Smooth muscle cell (in vitro differentiated cells): ENCODE measurements at regions not wholly inside any gene's neighbourhood (a gene's known extent, or its start where the extent isn't known, plus 50 kb on each side); places are given as distances from the start of the nearest gene placed in this dataset.
A peak's percentile ranks its signal among the peaks of the same experiment; 100 is the strongest.

Experiments
- DNase-seq: peaks from one replicate; lab custom pipeline; 2025; ENCODE audit not compliant: unreplicated experiment; lab: John Stamatoyannopoulos, UW
- H2AFZ ChIP-seq: fragments of 200-600 bp; sonication (generic); 2 replicates; pipeline ENCODE4 v1.6.0; 2016; ENCODE audit warnings: antibody characterized with exemption, low read depth, mild to moderate bottlenecking
- H3F3A ChIP-seq: fragments of 200-600 bp; sonication (generic); 2 replicates; pipeline ENCODE4 v1.6.0; 2017; ENCODE audit warnings: antibody characterized with exemption, low read depth
- H3K27ac ChIP-seq: fragments of 200-600 bp; sonication (generic); 2 replicates; pipeline ENCODE4 v1.5.1; 2016; ENCODE audit warnings: low read depth, mild to moderate bottlenecking
- H3K27me3 ChIP-seq: fragments of 200-600 bp; sonication (generic); 2 replicates; pipeline ENCODE4 v1.6.1; 2016; ENCODE audit warnings: low read depth, mild to moderate bottlenecking
- H3K36me3 ChIP-seq: fragments of 200-600 bp; sonication (generic); 2 replicates; pipeline ENCODE4 v1.5.1; 2016; ENCODE audit warnings: low read depth
- H3K4me1 ChIP-seq: fragments of 200-600 bp; sonication (generic); 2 replicates; pipeline ENCODE4 v1.5.1; 2016; ENCODE audit warnings: low read depth
- H3K4me2 ChIP-seq: fragments of 200-600 bp; sonication (generic); 2 replicates; pipeline ENCODE4 v1.6.0; 2016; ENCODE audit warnings: mild to moderate bottlenecking
- H3K4me3 ChIP-seq: fragments of 200-600 bp; sonication (generic); 2 replicates; pipeline ENCODE4 v1.5.1; 2016; ENCODE audit warnings: mild to moderate bottlenecking
- H3K79me2 ChIP-seq: fragments of 200-600 bp; sonication (generic); 2 replicates; pipeline ENCODE4 v1.6.0; 2016; ENCODE audit warnings: low read depth, mild to moderate bottlenecking
- H3K9ac ChIP-seq: fragments of 200-600 bp; sonication (generic); 2 replicates; pipeline ENCODE4 v1.6.0; 2016; ENCODE audit warnings: low read depth
- H3K9me3 ChIP-seq: fragments of 200-600 bp; sonication (generic); replicated peaks from 2 replicates; pipeline ENCODE4 v1.5.1; 2016; ENCODE audit warnings: low read depth
- H4K20me1 ChIP-seq: fragments of 200-600 bp; sonication (generic); 2 replicates; pipeline ENCODE4 v1.6.0; 2016; ENCODE audit warnings: low read depth
- CTCF ChIP-seq: fragments of 200-600 bp; sonication (generic); IDR thresholded peaks from 2 replicates; pipeline ENCODE4 v1.5.1; 2017; ENCODE audit warnings: borderline replicate concordance, mild to moderate bottlenecking, antibody characterized with exemption; ENCODE audit not compliant: insufficient read depth, poor library complexity, severe bottlenecking
- WGBS: methylation state at CpG from one replicate; pipeline ENCODE4 v1.1.7; 2016; ENCODE audit warnings: low lambda C conversion rate; 5-methylcytosine and 5-hydroxymethylcytosine counted together

- H3K9ac ChIP-seq, result no peak overlapping the region
- WGBS, result 88% methylated on average over 1 of the region's 1 CpG
- H3F3A ChIP-seq, result no peaks in the 10 kb centered on the region
- no peaks in the 10 kb centered on the region for H3K79me2 ChIP-seq
- DNase-seq, result no peak
- no peak overlapping the region for H3K4me2 ChIP-seq
- H3K9me3 ChIP-seq, result no peaks in the 10 kb centered on the region
- H3K27ac ChIP-seq, result no peak overlapping the region
- H3K4me3 ChIP-seq, result no peak overlapping the region
- H3K36me3 ChIP-seq, result peaks cover 3% of the 10 kb centered on the region
- H4K20me1 ChIP-seq, result no peaks in the 10 kb centered on the region
- H2AFZ ChIP-seq, result no peak overlapping the region
- TF ChIP-seq CTCF, result no peak
- no peaks in the 10 kb centered on the region for H3K27me3 ChIP-seq
- H3K4me1 ChIP-seq, result no peaks in the 10 kb centered on the region
Measured at GRCh38 chr2:150903055-150903454, 358.6 kb downstream of the RBM43 start.

- no peak overlapping the region for H3K4me2 ChIP-seq
- H2AFZ ChIP-seq, result no peak overlapping the region
- no peak overlapping the region for H3K4me3 ChIP-seq
- DNase-seq, result no peak
- TF ChIP-seq CTCF, result no peak
- no peaks in the 10 kb centered on the region for H3K9me3 ChIP-seq
- peaks cover 3% of the 10 kb centered on the region for H3K36me3 ChIP-seq
- H3K79me2 ChIP-seq, result no peaks in the 10 kb centered on the region
- H3K27me3 ChIP-seq, result no peaks in the 10 kb centered on the region
- no peaks in the 10 kb centered on the region for H4K20me1 ChIP-seq
- no peak overlapping the region for H3K9ac ChIP-seq
- no peaks in the 10 kb centered on the region for H3F3A ChIP-seq
- 77% methylated on average over 1 of the region's 1 CpG for WGBS
- no peaks in the 10 kb centered on the region for H3K4me1 ChIP-seq
- H3K27ac ChIP-seq, result no peak overlapping the region
Measured at GRCh38 chr2:150900913-150901312, 360.8 kb downstream of the RBM43 start.

GRCh38 chr2:150895968-150896367 lies 365.7 kb downstream of the RBM43 start:
- no peak for DNase-seq
- Histone ChIP-seq H2AFZ (no peak overlapping the region), H3K9ac (no peak overlapping the region), H3K27me3 (no peaks in the 10 kb centered on the region), H3K9me3 (no peaks in the 10 kb centered on the region), H3K4me3 (no peak overlapping the region), H3K27ac (peak overlapping the region; percentile 57), H3K79me2 (no peaks in the 10 kb centered on the region), H3K4me2 (peak overlapping the region; percentile 2), H3F3A (no peaks in the 10 kb centered on the region), H3K4me1 (no peaks in the 10 kb centered on the region), H4K20me1 (no peaks in the 10 kb centered on the region), H3K36me3 (peaks cover 3% of the 10 kb centered on the region)
- 93% methylated on average over 1 of the region's 1 CpG for WGBS
- no peak for TF ChIP-seq CTCF

- H3K4me2 ChIP-seq, result peak overlapping the region; percentile 31
- no peaks in the 10 kb centered on the region for H3K9me3 ChIP-seq
- TF ChIP-seq CTCF, result no peak
- no peak overlapping the region for H3K9ac ChIP-seq
- H3K27me3 ChIP-seq, result no peaks in the 10 kb centered on the region
- H3K4me3 ChIP-seq, result no peak overlapping the region
- 61% methylated on average over 2 of the region's 2 CpGs for WGBS
- peaks cover 10% of the 10 kb centered on the region for H3K4me1 ChIP-seq
- H3K79me2 ChIP-seq, result no peaks in the 10 kb centered on the region
- H3K36me3 ChIP-seq, result no peaks in the 10 kb centered on the region
- H3F3A ChIP-seq, result no peaks in the 10 kb centered on the region
- no peaks in the 10 kb centered on the region for H4K20me1 ChIP-seq
- no peak for DNase-seq
- no peak overlapping the region for H2AFZ ChIP-seq
- H3K27ac ChIP-seq, result peak overlapping the region; percentile 46
Measured at GRCh38 chr2:150889141-150889540, 372.5 kb downstream of the RBM43 start.
